Islet precursor cell (in vitro differentiated cells): ENCODE measurements at regions not wholly inside any gene's neighbourhood (a gene's known extent, or its start where the extent isn't known, plus 50 kb on each side); places are given as distances from the start of the nearest gene placed in this dataset.
"Not testable (repeated sequence)": the region's sequence is repeated elsewhere in the genome, so short reads cannot be mapped to it uniquely, and the experiment has no call there.

ENCODE experiments used
- DNase-seq: peaks from one replicate; pipeline ENCODE4 v3.0.0-alpha.2; 2018

DNA sequence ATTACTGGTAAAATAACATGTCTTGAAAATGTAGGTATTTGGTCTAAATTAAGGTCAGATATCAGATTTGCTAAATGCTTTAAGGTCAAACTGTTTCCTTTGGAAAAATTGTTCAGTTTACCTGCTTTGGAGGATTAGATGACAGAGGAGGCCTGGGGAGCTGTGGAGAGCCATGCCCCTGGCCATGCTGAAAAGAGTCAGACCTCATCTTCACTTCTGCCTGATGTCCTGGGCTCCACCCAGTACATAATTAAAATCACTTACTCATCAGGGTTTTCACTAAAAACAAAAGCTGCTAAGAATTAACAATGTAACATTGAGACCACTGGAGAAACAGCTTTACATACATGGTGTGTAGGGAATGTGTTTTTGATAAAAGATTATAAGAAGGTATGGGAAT, 60.8 kb upstream of the UNC93A start:
- DNase-seq: peak; percentile 55

DNA sequence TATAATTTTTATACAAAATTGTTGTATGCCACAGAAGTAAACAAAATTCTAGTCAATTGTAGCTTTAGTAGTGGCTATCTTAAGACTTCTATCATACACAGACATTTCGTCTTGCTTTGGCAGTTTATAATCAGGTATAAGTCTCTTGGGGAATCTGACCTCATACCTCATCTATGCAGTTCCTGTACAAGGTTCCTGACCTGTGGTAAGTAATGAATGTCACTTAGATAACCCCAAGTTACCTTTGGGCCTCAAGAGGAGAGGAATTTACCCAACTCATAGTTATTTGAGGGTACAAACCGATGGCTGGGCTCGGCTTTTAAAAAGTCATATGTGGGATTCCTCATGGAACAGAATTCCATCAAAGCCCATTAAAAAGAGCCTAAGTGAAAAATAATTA, 58.8 kb upstream of the UNC93A start:
- DNase-seq: no peak

DNA sequence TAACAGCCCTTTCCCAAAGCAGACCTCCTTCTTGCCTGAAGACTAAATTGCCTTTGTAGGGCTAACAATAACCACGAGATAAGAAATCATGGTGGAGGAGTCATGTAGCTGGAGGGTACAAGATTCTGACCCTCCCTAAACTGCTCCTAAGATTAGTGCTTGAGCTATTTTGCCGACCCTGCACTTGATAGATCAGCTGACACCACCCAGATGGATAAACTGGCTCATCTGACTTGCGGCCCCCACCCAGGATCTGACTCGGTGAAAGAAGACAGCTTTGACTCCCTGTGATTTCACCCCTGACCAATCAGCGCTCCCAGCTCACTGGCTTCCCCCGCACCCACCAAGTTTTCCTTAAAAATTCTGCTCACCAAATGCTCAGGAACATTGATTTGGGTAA, 57.6 kb upstream of the UNC93A start:
- peak; percentile 86 for DNase-seq

DNA sequence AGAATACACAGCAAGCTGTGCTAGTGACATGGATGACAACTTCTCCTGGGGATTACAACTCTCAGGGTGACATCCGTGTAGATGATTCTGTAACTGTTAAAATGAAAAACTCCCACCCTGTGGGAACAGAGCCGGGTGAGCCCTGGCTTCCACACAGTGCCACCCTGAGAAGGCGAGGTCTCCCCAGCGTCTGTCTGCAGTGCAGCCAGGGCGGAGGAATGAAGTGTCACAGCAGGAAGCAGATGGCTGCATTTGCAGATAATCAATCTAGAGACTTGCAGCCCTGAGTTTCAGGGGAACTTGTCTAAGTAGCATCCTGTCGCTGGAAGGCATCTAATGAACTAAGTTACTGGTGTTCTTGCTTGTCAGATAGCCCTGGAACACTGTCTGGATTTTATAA, 56.5 kb upstream of the UNC93A start:
- DNase-seq: not testable (repeated sequence)

DNA sequence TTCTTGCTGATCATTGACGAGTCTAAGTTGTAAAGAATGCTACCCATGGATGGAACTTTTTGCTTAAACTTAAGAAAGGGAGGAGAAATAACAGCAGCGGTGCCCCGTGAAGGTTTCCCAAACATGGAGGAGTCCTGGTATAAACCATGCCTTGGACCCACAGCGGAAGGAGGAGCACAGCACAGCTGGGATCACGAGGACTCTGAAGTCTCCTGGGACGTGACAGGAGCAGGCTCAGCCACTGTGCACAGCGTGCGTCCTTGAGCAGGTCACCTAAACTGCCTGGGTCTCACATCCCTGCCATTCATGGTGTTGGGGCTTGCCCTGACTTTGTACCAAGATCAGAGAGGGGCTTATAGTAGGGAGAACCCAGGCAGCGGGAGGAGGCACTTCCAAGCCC, 56.1 kb upstream of the UNC93A start:
- DNase-seq: no peak

DNA sequence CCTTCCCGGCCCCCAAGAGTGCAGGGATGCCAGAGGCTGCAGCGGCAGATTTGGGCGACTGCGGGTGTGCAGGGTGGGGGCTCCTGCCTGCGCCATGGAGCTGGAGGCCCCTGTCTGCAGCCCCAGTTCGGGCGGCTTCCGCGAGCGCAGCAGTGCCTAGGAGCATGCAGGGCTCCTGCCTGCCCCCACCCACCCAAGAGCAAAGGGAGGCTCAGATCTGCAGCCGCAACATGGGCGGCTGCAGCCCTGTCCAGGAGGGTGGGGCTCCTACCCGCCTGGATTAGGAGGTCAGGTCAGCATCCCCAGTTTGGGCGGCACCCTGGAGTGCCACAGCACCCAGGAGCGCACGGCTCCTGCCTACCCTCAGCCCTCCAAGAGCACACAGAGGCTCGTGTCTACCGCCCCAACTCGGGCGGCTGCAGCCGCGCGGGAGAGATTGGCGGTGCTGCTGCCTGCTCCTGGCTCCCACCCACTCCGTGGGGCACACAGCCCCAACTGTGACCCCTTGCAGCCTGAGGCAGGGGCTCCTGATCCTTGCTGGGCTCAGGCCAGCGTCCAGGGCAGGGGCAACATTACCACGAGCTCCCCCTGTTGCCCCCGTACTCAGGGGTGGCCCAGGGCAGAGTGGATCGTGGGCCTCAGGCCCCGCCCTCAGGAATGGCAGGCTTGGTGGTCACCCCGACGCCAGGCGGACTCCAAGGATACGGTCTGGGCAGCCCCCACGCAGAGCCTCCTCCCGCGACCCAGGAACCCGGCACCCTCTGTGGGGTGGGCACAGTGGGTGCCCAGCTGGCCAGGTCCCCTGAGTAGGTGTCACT, 55.5 kb upstream of the UNC93A start:
- DNase-seq: no peak

DNA sequence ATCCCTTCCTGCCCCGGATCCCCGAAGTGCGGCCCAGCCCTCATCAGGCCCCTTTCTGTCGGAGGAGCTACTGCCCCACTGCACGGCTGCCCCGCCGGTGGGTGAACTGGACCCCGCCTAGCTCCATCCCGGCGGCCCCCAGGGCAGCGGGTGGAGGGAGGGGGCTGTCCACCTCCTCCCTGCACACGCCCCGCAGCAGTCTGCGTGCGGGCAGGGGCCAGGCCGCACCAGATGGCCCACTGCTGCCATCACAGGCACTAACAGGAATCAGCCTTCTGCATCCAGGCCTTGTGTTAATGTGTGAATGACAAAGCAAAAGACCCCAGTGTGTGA, 54.9 kb upstream of the UNC93A start:
- DNase-seq: no peak

DNA sequence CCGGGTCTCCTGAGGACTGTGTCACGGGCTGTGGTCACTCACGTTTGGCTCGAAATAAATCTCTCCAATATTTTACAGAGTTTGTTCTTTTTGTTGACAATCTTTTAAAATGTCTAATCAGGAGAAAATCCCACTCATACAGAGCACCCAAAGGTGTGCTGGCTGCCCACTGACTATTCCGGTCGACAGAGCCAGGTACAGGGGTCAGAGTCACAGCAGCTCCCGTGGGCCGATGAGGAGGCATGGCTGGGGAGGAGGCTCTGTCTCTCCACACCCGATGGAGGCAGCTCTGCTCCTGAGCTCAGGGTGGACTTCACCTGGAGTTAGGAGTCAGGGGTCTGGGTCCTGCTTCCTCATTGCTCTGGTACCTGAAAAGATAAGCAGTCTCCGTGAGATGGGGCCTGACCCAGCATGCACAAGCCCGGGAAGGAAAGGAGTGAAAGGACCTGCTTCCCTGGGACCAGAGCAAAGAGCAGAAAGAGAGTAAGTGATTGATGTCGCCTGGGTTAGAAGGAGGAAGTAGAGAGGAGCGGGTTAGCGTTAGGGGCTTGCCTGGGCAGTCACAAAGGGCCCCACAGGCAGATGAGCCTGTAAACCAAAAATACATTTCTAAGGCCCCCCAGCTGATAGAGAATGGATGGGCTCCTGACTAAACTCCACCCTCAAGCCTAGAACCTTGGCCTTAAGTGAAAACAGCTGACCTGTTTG, 53.5 kb upstream of the UNC93A start:
- no peak for DNase-seq

DNA sequence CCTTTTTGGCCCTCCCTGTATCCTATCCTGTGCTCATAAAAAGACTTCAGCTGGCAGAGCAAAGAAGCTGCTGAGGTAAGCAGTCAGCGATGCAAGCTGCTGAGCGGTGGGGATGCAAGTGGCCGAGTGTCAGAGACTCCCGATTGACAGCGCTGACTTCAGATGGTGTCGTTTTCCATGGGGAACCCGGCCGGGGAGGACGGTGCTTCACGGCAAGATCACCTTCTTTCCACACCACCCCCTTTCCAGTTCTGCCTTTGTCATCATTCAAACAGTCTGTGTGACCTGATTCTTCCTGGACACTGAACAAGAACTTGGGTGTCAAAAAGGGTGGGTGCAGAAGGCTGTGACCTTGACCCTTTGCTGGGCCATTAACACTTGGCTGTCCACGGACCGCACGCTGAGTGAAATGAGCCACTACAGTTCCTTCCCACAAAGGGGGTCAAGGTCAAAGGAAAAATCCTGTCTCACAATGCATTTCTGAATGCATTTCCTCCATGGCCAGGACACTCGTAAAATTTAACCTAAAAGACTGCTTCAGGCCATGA, 52.9 kb upstream of the UNC93A start:
- peak; percentile 67 for DNase-seq

DNA sequence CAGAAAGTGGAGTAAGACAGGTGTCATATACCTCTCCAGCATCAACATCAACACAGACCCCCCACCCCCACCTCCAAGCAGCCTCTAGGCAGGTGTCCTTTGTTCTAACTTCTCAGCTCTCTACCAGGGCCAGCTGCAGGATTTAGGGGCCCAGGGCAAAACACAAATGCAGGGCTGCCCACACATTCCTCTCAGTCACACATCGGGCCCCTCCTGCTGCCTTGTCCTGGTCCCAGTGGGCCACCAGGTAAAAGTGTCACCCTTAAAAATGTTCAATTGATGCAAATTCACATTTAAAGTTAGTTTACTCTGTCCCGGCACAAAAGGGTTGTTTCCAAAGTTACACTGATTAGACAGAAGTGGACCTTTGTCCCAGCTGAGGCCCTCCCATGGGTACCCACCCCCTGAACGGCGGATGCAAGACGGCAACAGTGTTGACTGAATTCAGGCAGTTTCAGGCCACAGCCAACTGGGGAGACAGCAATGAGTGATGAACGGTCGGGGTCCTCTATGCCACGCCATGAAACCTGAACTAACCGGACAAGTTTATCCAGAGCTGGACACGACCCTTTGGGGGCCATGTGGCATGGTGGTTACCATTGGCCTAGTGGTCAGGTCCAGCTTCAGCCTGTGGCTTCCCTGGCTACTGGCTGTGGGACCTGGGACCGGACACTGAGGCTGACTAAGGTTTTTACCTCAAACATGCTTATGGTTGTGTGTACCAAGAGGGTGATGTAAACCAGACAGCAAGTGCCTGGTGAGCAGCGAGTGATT, 52.2 kb upstream of the UNC93A start:
- no peak for DNase-seq

DNA sequence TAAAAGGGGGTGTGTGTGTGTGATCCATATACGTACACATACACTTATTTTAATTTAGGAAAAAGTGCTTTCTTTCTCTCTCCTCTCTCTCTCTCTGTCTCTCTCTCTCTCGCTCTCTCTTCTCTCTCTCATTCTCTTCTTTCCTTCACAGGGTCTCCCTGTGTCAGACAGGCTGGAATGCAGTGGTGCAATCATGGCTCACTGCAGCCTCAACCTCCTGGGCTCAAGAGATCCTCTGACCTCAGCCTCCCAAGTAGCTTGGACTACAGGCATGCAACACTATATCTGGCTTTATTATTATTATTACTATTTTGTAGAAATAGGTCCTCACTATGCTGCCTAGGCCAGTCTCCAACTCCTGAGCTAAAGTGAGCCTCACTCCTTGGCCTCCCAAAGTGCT, 51.6 kb upstream of the UNC93A start:
- DNase-seq: not testable (repeated sequence)

DNA sequence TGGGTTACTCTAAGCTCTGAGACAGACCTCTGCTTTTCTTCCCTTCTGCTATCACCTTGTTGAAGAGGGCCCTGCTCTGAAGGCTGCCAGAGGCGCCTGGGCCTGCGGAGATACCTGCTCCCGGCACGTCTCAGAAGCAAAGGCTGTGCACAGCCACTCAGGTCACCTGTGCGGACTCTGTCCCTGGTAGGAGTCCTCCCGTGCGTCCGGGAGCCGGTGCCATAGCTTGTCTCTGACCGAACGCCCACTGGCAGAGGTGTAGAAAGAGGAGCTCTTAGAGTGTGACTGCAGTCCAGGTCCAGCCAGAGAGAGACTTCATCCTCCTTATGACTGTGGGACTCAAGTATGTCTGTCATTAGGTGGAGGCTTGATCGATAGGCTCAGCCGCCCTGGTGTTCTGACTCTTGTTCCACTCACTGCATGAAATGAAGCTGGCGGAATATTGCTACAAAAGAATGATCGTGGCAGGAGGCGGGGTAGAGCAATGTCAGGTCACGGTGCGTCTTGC, 51.0 kb upstream of the UNC93A start:
- DNase-seq: no peak
